ENCODE measurements at regions not wholly inside any gene's neighbourhood (a gene's known extent, or its start where the extent isn't known, plus 50 kb on each side); places are given as distances from the start of the nearest gene placed in this dataset. TPM values are rescaled to one million over a fixed set of nuclear protein-coding genes. Genes with fewer than 3 reads are reported as not detected.

- no peaks in the 10 kb centered on the region for H3K79me2 ChIP-seq (ENCODE audit: low read length)
Observed at GRCh38 chr11:122170815-122171475, 54.9 kb upstream of the BLID start.

DNA sequence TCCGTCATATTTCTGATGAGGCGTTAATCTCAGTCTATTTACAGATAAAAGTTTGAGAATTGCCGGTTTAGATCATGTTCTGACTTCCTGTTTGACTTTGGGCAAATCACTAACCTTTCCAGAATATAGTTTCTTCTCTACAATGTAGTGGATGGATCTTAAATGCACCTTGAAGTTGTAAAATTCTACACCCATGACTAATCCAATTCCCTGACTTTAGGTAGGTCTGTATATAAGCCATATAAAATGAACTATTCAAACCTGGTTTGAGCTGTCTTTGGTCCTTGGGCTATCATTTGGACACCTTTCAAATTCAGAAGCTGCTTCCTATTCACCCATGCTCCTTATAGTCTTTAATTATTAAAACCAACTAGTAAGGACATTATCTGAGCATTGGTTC, 52.2 kb upstream of the BLID start:
- Histone ChIP-seq H3K79me2 (ENCODE audit: low read length) (no peaks in the 10 kb centered on the region), H4K20me1 (ENCODE audit: insufficient read depth, low read depth, low read length) (no peaks in the 10 kb centered on the region), H3K27me3 (ENCODE audit: low read length) (no peaks in the 10 kb centered on the region), H2AFZ (ENCODE audit: low read length) (no peak overlapping the region), H3K4me3 (ENCODE audit: low read length) (no peak overlapping the region), H3K4me2 (ENCODE audit: low read depth, low read length, poor library complexity, severe bottlenecking) (no peak overlapping the region), H3K27ac (ENCODE audit: low read length) (no peak overlapping the region), H3K4me1 (ENCODE audit: low read length) (no peaks in the 10 kb centered on the region), H3K36me3 (ENCODE audit: insufficient read depth, low read length) (no peaks in the 10 kb centered on the region), H3K9ac (ENCODE audit: low read length) (no peak overlapping the region), H3K9me2 (replicated peaks; ENCODE audit: insufficient read depth, low read length) (no peaks in the 10 kb centered on the region), H3K9me3 (ENCODE audit: low read length) (no peaks in the 10 kb centered on the region)
- no peak for DNase-seq

More at GRCh38 chr11:122170815-122171475, 54.9 kb upstream of the BLID start:
- H3K4me3 ChIP-seq (ENCODE audit: low read length): no peak overlapping the region
- no peaks in the 10 kb centered on the region for H4K20me1 ChIP-seq (ENCODE audit: insufficient read depth, low read depth, low read length)
- H3K9me3 ChIP-seq (ENCODE audit: low read length): no peaks in the 10 kb centered on the region
- H3K9me2 ChIP-seq (replicated peaks; ENCODE audit: insufficient read depth, low read length): no peaks in the 10 kb centered on the region
- H3K4me2 ChIP-seq (ENCODE audit: low read depth, low read length, poor library complexity, severe bottlenecking): no peak overlapping the region
- no peak for DNase-seq
- H3K4me1 ChIP-seq (ENCODE audit: low read length): no peaks in the 10 kb centered on the region
- H3K27me3 ChIP-seq (ENCODE audit: low read length): no peaks in the 10 kb centered on the region
- no peak overlapping the region for H3K9ac ChIP-seq (ENCODE audit: low read length)
- no peak overlapping the region for H2AFZ ChIP-seq (ENCODE audit: low read length)
- no peak overlapping the region for H3K27ac ChIP-seq (ENCODE audit: low read length)
- no peaks in the 10 kb centered on the region for H3K36me3 ChIP-seq (ENCODE audit: insufficient read depth, low read length)

DNA sequence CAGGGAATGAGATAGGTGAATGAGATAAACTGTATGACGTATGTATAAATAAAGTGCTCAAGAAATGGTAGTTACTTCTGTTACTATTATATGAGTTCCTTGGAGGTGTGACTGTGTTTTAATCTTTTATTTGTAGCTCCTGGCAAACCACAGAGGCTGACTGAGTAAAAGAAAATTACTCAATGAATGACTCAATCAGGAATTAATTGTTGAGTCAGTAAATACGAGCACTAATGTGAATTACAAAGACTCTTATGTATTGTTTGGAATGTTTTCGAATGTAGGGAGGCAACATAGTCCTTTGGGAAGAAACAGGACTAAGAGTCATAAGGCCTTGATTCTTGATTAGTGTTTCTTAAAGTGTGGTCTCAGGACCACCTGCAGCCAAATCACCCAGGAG, 51.1 kb upstream of the BLID start:
- Histone ChIP-seq H3K4me1 (ENCODE audit: low read length) (no peaks in the 10 kb centered on the region), H3K4me3 (ENCODE audit: low read length) (no peak overlapping the region), H3K27ac (ENCODE audit: low read length) (no peak overlapping the region), H3K4me2 (ENCODE audit: low read depth, low read length, poor library complexity, severe bottlenecking) (no peak overlapping the region), H3K9ac (ENCODE audit: low read length) (no peak overlapping the region), H3K9me3 (ENCODE audit: low read length) (no peaks in the 10 kb centered on the region), H3K79me2 (ENCODE audit: low read length) (no peaks in the 10 kb centered on the region), H2AFZ (ENCODE audit: low read length) (no peak overlapping the region), H3K27me3 (ENCODE audit: low read length) (no peaks in the 10 kb centered on the region), H3K36me3 (ENCODE audit: insufficient read depth, low read length) (no peaks in the 10 kb centered on the region), H4K20me1 (ENCODE audit: insufficient read depth, low read depth, low read length) (no peaks in the 10 kb centered on the region), H3K9me2 (replicated peaks; ENCODE audit: insufficient read depth, low read length) (no peaks in the 10 kb centered on the region)
- no peak for DNase-seq

GRCh38 chr11:122165607-122166371, 49.8 kb upstream of the BLID start:
- no peaks in the 10 kb centered on the region for H3K27me3 ChIP-seq (ENCODE audit: low read length)
- no peak for DNase-seq
- H3K4me1 ChIP-seq (ENCODE audit: low read length): no peaks in the 10 kb centered on the region
- H3K9me2 ChIP-seq (replicated peaks; ENCODE audit: insufficient read depth, low read length): no peaks in the 10 kb centered on the region
- no peak overlapping the region for H2AFZ ChIP-seq (ENCODE audit: low read length)
- H3K4me2 ChIP-seq (ENCODE audit: low read depth, low read length, poor library complexity, severe bottlenecking): no peak overlapping the region
- H3K9ac ChIP-seq (ENCODE audit: low read length): no peak overlapping the region
- no peaks in the 10 kb centered on the region for H3K79me2 ChIP-seq (ENCODE audit: low read length)
- H3K36me3 ChIP-seq (ENCODE audit: insufficient read depth, low read length): no peaks in the 10 kb centered on the region
- no peak overlapping the region for H3K27ac ChIP-seq (ENCODE audit: low read length)
- H3K9me3 ChIP-seq (ENCODE audit: low read length): no peaks in the 10 kb centered on the region
- H3K4me3 ChIP-seq (ENCODE audit: low read length): no peak overlapping the region
- no peaks in the 10 kb centered on the region for H4K20me1 ChIP-seq (ENCODE audit: insufficient read depth, low read depth, low read length)

Small RNA genes lying in the stretch of these regions (small RNA-seq; reads per million reads assigned to genes)
- gene RNU4ATAC10P: not detected
- gene RNU4ATAC5P: not detected
- gene RNU6-592P: not detected

Measured in Karpas-422 (cell line).